ENCODE measurements at regions not wholly inside any gene's neighbourhood (a gene's known extent, or its start where the extent isn't known, plus 50 kb on each side); places are given as distances from the start of the nearest gene placed in this dataset.

DNA sequence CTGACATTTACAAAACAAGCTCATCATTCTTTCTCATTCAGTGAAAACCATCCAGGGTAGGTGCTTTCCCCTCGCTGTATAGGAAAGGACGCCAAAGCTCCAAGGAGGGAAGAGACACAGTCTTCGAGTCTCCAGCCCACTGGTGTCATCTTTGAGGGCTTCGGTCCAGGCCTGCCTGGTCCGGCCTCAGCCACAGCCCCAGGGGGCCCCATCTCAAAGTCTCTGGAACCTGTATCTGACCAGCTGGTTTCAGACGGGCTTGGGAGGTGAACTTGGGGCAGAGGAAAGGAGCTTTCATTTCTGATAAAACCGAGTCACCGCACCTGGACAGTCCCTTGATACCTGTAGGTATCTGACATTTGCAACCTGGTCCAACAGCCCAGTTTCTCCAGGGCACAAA lies 229.5 kb upstream of the RTL1 start:
- DNase-seq (ENCODE audit: low read depth in 2 of 2): no peak

- no peak for DNase-seq (ENCODE audit: low read depth in 2 of 2)
Observed at GRCh38 chr14:101134161-101134631, 230.7 kb upstream of the RTL1 start.

DNA sequence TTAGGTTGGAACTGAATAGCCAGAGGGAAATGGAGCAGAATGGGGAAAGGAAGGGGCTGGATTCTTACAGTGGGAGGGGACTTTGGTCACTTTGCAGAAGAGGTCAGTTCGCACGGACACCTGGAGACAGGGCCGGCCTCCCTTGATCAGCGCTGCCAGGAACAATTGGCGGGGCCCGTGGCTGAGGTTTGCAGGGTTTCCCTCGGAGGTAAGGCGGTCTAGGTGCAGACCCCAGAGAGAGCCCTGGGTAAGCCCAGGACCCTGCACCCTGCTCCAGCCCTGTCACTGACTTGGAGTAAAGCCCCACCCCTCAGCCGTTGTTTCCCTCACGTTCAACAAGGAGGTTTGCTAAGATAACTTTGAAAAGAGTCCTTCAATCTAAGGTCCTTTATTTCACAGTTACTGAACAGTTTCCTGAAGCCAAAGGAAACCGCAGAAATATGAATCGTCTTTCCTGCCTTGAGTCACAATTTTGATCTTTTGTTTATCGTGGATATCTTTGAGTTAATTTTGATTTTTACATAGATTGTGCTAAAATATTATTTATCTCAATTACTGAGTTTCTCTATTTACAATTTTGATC lies 231.4 kb upstream of the RTL1 start:
- no peak for DNase-seq (ENCODE audit: low read depth in 2 of 2)

DNA sequence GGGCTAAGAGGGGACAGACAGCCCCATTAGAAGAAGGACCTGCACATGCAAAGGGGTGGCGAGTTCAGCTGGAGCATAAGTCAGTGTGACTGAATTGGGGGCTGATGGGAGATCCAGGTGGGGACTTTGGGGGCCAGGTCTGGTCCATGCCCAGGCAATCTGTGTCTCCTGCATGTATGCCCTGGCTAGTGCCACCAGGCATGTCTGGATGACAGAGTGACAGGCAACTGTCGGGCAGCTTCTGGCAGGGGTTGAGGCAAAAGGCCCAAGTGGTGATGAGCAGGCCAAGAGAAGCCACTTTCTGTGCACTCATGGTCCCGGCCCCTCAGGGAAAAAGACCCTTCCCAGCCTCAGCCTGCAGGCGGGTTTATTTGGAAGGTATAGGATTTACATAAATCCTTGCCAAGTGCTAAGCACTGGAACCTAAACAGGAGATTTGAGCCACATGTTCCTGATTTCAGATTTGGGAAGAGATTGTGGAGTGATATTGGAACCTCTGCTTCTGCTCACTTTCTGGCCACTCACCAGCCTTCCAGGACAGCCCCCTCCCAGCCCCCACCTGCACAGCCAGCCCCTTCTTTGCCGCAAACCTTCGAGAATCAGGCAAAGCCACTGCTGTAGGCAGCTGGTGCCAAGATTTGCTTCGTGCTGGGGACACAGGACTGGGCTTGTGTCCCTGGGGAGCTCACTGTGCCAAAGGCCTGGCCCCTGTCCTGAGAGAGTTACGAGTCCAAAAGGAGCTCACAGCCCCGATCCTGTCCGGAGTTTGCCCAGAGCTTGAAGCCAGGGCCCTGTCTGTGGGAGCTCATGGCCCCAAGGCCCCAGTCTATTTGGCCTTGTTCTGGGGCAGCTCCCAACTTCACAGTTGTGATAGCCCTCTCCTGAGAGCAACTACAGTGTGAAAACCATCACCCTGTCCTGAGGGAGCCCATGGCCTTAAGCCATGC lies 232.5 kb upstream of the RTL1 start:
- no peak for DNase-seq (ENCODE audit: low read depth in 2 of 2)

- no peak for DNase-seq (ENCODE audit: low read depth in 2 of 2)
Observed at GRCh38 chr14:101137234-101137633, 233.7 kb upstream of the RTL1 start.

DNA sequence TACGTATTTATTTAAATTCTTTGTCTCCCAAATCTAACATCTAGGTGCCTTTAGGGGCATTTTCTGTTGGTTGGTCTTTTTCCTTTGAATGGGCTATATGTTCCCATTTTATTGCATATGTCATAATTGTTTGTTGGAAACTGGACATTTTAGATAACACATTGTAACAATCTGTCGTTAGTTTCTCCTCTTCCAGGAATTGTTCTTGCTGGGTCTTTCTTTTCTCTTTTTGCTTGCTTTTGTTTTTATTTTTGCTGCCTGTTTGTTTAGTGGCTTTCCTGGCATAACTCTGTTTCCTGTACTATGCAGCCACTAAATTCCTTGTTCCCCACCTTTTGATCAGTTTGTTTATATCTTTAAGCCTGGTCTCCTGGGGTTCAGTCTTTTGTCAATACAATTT lies 244.3 kb upstream of the RTL1 start:
- DNase-seq (ENCODE audit: low read depth in 2 of 2): no peak

DNA sequence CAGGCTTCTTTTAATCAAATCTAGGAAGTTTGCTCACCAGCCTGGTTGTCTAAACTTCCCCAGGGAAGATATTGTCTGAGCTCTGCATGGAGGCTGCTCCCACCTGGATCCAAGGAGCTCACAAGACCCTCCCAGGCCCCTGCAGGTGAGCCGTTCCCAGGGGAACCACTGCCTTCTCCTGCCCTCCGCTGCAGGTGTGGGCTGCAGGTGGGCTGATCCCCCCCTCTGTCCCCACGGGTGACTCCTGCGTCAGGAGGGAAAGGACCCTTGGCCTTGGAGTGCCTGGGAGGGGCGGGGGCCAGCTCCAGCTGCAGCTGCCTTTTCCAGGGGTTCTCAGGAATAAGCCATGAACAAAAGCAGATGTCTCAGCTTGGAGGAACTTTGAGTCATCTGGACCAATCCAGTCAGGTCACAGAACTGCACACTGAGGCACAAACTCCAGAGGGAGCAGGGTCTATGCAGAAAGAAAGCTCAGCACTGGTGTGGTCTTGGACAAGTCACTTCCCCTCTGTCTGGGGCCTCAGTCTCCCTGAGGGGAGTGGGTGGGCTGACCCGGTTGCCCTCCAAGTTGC lies 246.6 kb upstream of the RTL1 start:
- DNase-seq (ENCODE audit: low read depth in 2 of 2): no peak

GRCh38 chr14:101151226-101151926 lies 247.9 kb upstream of the RTL1 start:
- no peak for DNase-seq (ENCODE audit: low read depth in 2 of 2)

- no peak for DNase-seq (ENCODE audit: low read depth in 2 of 2)
Observed at GRCh38 chr14:101151927-101152305, 248.4 kb upstream of the RTL1 start.

DNA sequence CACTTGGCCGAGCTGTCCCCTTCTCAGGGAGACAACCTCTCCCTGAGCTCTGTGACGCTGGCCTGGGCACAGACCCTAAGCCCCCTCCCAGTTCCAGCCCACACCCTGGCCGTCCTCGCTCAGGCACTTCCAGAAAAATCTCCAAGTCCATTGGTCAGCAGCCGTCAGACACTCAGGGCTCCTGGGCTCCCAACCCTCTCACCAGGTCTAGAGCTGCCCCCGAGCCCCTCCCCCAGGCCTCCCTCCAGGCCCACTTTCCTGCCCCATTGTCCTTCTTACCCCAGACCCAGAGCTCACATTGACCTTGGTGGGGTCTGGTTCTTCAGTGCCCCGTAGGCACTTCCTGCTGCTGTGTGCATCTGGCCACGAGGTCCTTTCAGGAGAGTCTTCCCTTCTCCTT lies 249.3 kb upstream of the RTL1 start:
- DNase-seq (ENCODE audit: low read depth in 2 of 2): no peak

DNA sequence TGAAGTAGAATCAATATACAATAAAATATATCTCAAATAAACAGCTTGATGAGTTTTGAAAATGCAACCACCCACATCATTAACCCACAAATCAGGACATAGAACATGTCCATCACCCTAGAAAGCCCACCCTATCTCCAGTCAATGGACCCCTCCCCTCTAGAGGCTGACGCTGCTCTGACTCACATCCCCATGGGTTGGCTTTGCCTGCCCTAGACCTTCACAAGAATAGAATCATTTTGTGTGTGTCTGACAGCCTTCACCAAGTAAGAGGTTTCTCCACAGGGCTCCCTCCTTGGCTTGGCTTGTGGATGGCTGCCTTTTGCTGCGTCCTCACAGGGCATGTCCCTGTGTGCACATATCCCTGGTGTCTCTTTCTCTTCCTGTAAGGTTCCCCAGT lies 250.2 kb upstream of the RTL1 start:
- no peak for DNase-seq (ENCODE audit: low read depth in 2 of 2)

DNA sequence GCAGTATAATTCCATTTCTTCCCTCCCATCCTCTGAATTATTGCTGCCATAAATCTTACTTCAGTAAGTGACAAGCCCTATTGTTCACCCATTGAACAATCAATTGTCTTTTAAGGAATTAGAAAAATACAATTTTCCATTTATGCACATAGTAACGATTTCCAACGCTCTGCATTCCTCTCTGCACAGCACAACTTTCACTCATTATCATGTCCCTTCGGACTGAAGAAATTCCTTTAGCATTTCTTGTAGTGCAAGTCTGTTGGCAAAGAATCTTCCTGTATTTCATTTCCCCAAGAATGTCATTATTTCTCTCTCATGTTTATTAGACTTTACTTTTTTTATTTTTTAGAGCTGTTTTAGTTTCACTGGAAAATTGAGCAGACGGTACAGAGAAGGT lies 252.1 kb upstream of the RTL1 start:
- no peak for DNase-seq (ENCODE audit: low read depth in 2 of 2)

GRCh38 chr14:101167428-101167827 lies 263.9 kb upstream of the RTL1 start:
- DNase-seq (ENCODE audit: low read depth in 2 of 2): no peak

DNA sequence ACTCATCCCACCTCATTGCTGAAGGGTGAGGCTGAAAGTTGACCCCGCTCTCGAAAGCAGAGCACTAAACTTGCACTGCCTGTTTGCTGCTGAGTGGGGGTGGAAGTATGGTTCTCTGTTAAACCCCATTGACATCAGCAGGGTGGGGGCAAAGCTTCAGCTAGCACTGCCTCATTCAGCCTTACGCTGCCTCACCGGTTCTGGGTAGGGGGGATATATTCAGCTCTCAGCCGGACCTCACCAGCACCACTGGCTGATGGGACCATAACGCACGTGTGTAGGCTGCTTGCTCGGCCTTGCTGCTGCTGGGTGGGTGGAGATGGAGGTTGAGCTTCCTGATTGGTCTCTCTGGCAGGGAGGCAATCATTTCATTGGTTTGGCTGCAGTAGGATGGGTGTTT lies 265.7 kb upstream of the RTL1 start:
- DNase-seq (ENCODE audit: low read depth in 2 of 2): no peak

DNA sequence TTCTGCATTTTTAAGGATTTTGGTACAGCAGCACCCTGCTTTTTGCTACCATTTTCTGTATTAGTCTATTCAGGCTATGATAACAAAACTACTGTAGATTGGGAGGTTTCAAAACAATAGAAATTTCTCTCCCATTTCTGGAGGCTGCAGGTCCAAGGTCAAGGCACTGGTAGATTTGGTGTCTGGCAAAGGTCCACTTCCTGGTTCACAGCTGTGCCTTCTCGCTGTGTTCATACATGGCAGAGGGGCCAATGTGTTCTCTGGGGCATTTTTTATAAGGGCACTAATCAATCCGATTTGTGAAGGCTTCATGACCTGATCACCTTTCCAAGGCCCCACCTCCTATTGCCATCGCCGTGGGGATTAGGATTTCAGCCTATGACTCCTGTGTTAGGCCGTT lies 268.1 kb upstream of the RTL1 start:
- no peak for DNase-seq (ENCODE audit: low read depth in 2 of 2)

DNA sequence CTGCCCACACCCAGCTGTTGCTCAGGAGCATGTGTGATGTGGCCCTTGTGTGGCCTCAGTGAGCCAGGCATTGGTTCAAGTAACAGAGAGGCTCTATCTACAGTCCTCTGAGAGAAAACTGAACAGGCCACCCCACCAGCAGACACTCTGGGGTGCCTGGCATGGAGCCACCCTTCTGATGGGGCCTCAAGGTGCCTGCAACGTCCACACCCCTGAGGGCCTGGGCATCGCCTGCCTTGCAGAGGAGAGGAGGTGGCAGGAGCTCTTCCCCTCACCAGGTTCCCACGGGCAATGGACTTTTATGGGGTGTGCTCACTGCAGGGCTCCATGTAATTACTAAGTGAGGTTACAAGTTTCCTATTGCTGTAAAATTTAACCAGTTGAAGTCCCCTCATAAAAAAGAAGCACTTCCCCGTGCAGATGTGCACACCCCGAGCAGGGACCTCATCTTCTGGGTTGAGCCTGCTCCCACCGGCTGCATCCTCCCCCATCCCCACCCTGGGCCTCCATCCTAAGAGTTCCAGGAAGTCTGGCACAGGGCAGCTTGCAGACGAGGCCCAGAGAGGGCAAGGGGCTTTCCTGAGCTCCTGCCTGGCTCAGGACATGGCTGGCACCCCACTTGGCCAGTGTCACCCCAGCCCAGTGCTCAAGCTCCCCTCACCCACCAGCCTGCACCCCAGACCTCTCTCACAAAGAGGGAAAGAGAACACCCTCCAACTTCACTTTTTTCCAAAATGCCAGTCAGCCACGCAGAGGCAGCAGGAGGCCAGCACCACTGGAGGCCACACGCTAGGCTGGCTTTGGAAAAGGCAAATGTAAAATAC lies 270.4 kb upstream of the RTL1 start:
- DNase-seq (ENCODE audit: low read depth in 2 of 2): no peak

DNA sequence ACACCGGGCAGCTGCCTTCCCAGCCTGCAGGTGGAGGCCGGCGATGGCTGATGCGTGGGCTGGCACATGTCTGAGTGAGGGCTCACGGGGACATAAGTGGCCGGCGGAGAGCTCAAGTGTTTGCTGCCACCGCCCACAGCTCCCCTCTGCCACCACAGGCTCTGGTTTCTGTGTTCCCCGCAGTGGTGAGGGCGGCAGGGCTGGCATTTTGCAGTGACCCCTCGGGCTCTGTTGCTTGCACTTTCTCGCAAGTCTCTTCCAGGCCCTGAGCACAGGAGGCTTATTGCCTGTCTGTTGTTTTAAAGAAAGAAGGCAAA lies 271.0 kb upstream of the RTL1 start:
- DNase-seq (ENCODE audit: low read depth in 2 of 2): no peak

- DNase-seq (ENCODE audit: low read depth in 2 of 2): no peak
Observed at GRCh38 chr14:101174980-101175606, 271.6 kb upstream of the RTL1 start.

GRCh38 chr14:101175731-101176534 lies 272.4 kb upstream of the RTL1 start:
- no peak for DNase-seq (ENCODE audit: low read depth in 2 of 2)

- DNase-seq (ENCODE audit: low read depth in 2 of 2): no peak
Observed at GRCh38 chr14:101176535-101177205, 273.1 kb upstream of the RTL1 start.

Measured in stimulated activated CD8-positive, alpha-beta memory T cell treated with anti-CD3 and anti-CD28 coated beads, Interleukin-2, amount 100 ng/mL, for 48 hours (primary cell).